Caco-2 (cell line): ENCODE measurements at regions not wholly inside any gene's neighbourhood (a gene's known extent, or its start where the extent isn't known, plus 50 kb on each side); places are given as distances from the start of the nearest gene placed in this dataset.

Experiments used
- BruUV-seq: library from RNA; stranded (reverse); fragments of 400-500 nt; replicated peaks from 2 replicates; lab custom pipeline; 2021; lab: Mats Ljungman, UMichigan
- CTCF ChIA-PET: fragments of 300-600 bp; sonication (Branson Sonifier 250); formaldehyde crosslinking; loops from one replicate; lab custom pipeline; 2022; ENCODE audit warnings: antibody characterized with exemption; lab: Charles Lee
- POLR2A ChIA-PET: fragments of 300-600 bp; sonication (Branson Sonifier 250); formaldehyde crosslinking; loops from one replicate; lab custom pipeline; 2022; ENCODE audit warnings: antibody characterized with exemption; lab: Charles Lee
- DNase-seq, 2 experiments: peaks; one replicate each; pipeline versions ENCODE4 v3.0.0 to v3.0.0-alpha.2; 2020 to 2022
- H3K27me3 ChIP-seq: replicated peaks from 2 replicates; pipeline ENCODE4 v1.6.0; 2011; ENCODE audit warnings: low read length; ENCODE audit not compliant: control insufficient read depth, insufficient read depth
- H3K36me3 ChIP-seq: 2 replicates; pipeline ENCODE4 v1.5.1; 2011; ENCODE audit warnings: low read length; ENCODE audit not compliant: control insufficient read depth, insufficient read depth
- H3K4me1 ChIP-seq: fragments of 250-450 bp; sonication (Bioruptor Pico); 2 replicates; pipeline ENCODE4 v1.5.1; 2020; ENCODE audit warnings: mild to moderate bottlenecking
- H3K4me3 ChIP-seq: 2 replicates; pipeline ENCODE4 v1.5.1; 2011; ENCODE audit warnings: low read depth, mild to moderate bottlenecking, control low read depth, low read length
- H3K9me3 ChIP-seq: fragments of 250-450 bp; sonication (Bioruptor Pico); 2 replicates; pipeline ENCODE4 v1.5.1; 2020; ENCODE audit warnings: mild to moderate bottlenecking, moderate library complexity
- H3K27ac Mint-ChIP-seq: one replicate; pipeline ENCODE4 v1.8.0; 2022; ENCODE audit warnings: mixed read lengths; ENCODE audit not compliant: unreplicated experiment
- H3K27me3 Mint-ChIP-seq: one replicate; pipeline ENCODE4 v1.8.0; 2022; ENCODE audit warnings: mixed read lengths; ENCODE audit not compliant: insufficient read depth, unreplicated experiment
- H3K36me3 Mint-ChIP-seq: one replicate; pipeline ENCODE4 v1.8.0; 2022; ENCODE audit warnings: mild to moderate bottlenecking, mixed read lengths; ENCODE audit not compliant: insufficient read depth, unreplicated experiment
- H3K4me1 Mint-ChIP-seq: one replicate; pipeline ENCODE4 v1.8.0; 2022; ENCODE audit warnings: low read depth, mixed read lengths; ENCODE audit not compliant: unreplicated experiment
- H3K4me3 Mint-ChIP-seq: one replicate; pipeline ENCODE4 v1.8.0; 2022; ENCODE audit warnings: mild to moderate bottlenecking, moderate library complexity, mixed read lengths; ENCODE audit not compliant: unreplicated experiment
- H3K9me3 Mint-ChIP-seq: one replicate; pipeline ENCODE4 v1.8.0; 2022; ENCODE audit warnings: mixed read lengths; ENCODE audit not compliant: unreplicated experiment
- intact Hi-C: fragments of 100-400 bp; cut with micrococcal nuclease; formaldehyde crosslinking; loops from one replicate; pipeline ENCODE4 v1.10.0; 2022; ENCODE audit not compliant: unreplicated experiment
- TF ChIP-seq, protein P1 (sequence below), 2 experiments: fragments of 200-600 bp in 1 of 2; IDR thresholded peaks; 1 replicate in 1 of 2; 2 replicates in 1 of 2; pipeline versions ENCODE4 v1.5.1 to v1.8.0; 2011 to 2022; ENCODE audit warnings: antibody characterized with exemption in 1 of 2, control low read depth in 1 of 2, inconsistent platforms in 1 of 2, low read depth in 1 of 2, low read length in 1 of 2, mild to moderate bottlenecking in 1 of 2, moderate library complexity in 1 of 2; ENCODE audit not compliant: insufficient read depth in 1 of 2, severe bottlenecking in 1 of 2, unreplicated experiment in 1 of 2

DNA sequence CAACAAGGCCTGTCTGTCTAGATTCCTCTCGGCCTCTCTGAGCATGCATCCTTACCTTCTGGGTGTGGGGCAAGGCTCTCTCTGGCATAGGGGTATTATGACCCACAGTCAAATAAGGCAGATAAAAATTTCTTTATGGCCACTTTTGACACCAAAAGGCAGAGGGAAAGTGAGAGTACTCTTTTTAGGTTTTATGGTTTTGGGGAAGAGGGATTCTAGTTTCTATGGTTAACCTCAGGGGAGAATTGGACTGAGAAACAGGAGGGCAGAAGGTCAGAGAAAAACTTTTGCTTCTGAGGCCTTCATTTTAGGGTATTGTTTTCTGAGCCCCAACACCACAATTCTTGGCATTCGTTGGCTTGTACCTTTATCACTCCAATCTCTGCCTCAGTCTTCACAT is 70.0 kb upstream of the CCDC54 start:
- H3K9me3 Mint-ChIP-seq: no peaks in the 10 kb centered on the region
- BruUV-seq: no TSS peak
- TF ChIP-seq, protein P1, sequence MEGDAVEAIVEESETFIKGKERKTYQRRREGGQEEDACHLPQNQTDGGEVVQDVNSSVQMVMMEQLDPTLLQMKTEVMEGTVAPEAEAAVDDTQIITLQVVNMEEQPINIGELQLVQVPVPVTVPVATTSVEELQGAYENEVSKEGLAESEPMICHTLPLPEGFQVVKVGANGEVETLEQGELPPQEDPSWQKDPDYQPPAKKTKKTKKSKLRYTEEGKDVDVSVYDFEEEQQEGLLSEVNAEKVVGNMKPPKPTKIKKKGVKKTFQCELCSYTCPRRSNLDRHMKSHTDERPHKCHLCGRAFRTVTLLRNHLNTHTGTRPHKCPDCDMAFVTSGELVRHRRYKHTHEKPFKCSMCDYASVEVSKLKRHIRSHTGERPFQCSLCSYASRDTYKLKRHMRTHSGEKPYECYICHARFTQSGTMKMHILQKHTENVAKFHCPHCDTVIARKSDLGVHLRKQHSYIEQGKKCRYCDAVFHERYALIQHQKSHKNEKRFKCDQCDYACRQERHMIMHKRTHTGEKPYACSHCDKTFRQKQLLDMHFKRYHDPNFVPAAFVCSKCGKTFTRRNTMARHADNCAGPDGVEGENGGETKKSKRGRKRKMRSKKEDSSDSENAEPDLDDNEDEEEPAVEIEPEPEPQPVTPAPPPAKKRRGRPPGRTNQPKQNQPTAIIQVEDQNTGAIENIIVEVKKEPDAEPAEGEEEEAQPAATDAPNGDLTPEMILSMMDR (IDR thresholded peaks at IDR 0.05; ENCODE audit: insufficient read depth in 1 of 2, low read depth in 1 of 2, low read length in 1 of 2, severe bottlenecking in 1 of 2, unreplicated experiment in 1 of 2): no peak
- Histone ChIP-seq H3K4me1 (no peaks in the 10 kb centered on the region), H3K9me3 (no peaks in the 10 kb centered on the region), H3K27me3 (no peaks in the 10 kb centered on the region), H3K4me3 (no peak overlapping the region), H3K36me3 (no peaks in the 10 kb centered on the region)
- ChIA-PET CTCF (no interaction called here), POLR2A (no interaction called here)
- no peak for DNase-seq
- H3K36me3 Mint-ChIP-seq: no peaks in the 10 kb centered on the region
- H3K27me3 Mint-ChIP-seq: peaks cover 10% of the 10 kb centered on the region
- intact Hi-C loops: no loop called here
- no peaks in the 10 kb centered on the region for H3K4me1 Mint-ChIP-seq
- H3K27ac Mint-ChIP-seq: no peak overlapping the region
- H3K4me3 Mint-ChIP-seq: no peak overlapping the region

DNA sequence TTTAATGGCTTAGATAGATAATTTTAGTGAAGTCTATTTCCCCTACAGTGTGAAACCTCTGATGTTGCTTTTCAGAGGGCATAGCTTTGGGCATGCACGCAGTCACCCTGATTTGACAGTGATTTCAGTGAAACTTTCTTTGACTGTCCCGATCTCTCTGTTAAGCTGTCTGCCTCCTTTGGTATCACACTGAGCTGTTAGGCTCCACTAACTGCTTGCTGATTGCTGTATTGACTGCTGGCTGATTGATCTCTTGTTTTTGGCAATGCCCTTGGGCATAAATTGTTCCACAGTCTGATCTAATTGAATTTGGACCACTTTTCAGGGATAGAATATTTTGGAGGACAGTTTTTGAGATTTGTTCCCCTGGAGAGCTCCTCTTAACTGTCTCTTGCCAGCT is 68.5 kb upstream of the CCDC54 start:
- TF ChIP-seq, protein P1 (IDR thresholded peaks at IDR 0.05; ENCODE audit: insufficient read depth in 1 of 2, low read depth in 1 of 2, low read length in 1 of 2, severe bottlenecking in 1 of 2, unreplicated experiment in 1 of 2): no peak
- no peak for DNase-seq
- H3K27me3 ChIP-seq: no peaks in the 10 kb centered on the region
- intact Hi-C loops: no loop called here
- Mint-ChIP-seq H3K9me3 (no peaks in the 10 kb centered on the region), H3K27ac (no peak overlapping the region), H3K27me3 (peaks cover 10% of the 10 kb centered on the region), H3K4me1 (no peaks in the 10 kb centered on the region), H3K36me3 (no peaks in the 10 kb centered on the region), H3K4me3 (no peak overlapping the region)
- no peaks in the 10 kb centered on the region for H3K36me3 ChIP-seq
- POLR2A ChIA-PET: no interaction called here
- CTCF ChIA-PET: no interaction called here
- H3K4me1 ChIP-seq: no peaks in the 10 kb centered on the region
- BruUV-seq: no TSS peak
- no peak overlapping the region for H3K4me3 ChIP-seq
- no peaks in the 10 kb centered on the region for H3K9me3 ChIP-seq

DNA sequence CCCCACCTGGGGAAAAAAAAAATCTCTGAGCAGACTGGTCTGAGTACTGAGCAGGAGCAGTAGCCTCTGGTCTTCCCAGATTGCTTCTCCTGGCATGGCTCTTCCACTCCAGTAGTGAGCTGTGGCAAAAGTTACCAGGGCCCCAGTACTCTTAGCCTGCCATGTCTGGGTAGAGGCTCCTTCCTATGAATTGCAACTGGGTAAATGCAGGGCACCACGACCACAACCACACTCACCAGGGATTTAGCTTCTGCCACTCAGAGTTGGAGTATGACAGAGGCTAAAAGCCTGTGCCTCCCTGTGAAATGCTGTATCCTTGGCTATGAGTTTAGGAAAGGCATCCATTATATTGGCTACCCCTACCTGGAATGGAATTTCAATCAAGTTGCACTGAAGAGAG is 67.9 kb upstream of the CCDC54 start:
- TF ChIP-seq, protein P1 (IDR thresholded peaks at IDR 0.05; ENCODE audit: insufficient read depth in 1 of 2, low read depth in 1 of 2, low read length in 1 of 2, severe bottlenecking in 1 of 2, unreplicated experiment in 1 of 2): no peak
- Mint-ChIP-seq H3K36me3 (no peaks in the 10 kb centered on the region), H3K27me3 (peaks cover 12% of the 10 kb centered on the region), H3K27ac (no peak overlapping the region), H3K4me1 (no peaks in the 10 kb centered on the region), H3K9me3 (no peaks in the 10 kb centered on the region), H3K4me3 (no peak overlapping the region)
- DNase-seq: no peak
- ChIA-PET POLR2A (no interaction called here), CTCF (no interaction called here)
- H3K9me3 ChIP-seq: no peaks in the 10 kb centered on the region
- no peaks in the 10 kb centered on the region for H3K36me3 ChIP-seq
- intact Hi-C loops: no loop called here
- no peaks in the 10 kb centered on the region for H3K27me3 ChIP-seq
- no peak overlapping the region for H3K4me3 ChIP-seq
- no peaks in the 10 kb centered on the region for H3K4me1 ChIP-seq
- BruUV-seq: no TSS peak
